ENCODE measurements at regions not wholly inside any gene's neighbourhood (a gene's known extent, or its start where the extent isn't known, plus 50 kb on each side); places are given as distances from the start of the nearest gene placed in this dataset.

DNA sequence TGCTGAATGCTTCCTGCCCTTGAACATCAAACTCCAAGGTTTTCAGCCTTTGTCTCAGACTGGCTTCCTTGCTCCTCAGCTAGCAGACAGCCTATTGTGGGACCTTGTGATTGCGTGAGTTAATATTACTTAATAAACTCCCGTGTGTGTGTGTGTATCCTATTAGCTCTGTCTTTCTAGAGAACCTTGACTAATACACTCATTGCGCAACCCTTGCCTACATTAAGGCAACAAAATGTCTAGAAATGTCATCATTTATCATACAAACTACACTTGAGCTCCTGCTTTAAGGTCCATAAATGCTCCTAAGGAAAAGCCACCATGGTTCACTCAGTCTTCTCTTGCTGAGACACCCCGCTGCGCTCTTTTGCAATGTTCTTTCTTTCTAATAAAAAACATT is 2861.0 kb downstream of the PCDH9 start:
- TF ChIP-seq, protein P1, sequence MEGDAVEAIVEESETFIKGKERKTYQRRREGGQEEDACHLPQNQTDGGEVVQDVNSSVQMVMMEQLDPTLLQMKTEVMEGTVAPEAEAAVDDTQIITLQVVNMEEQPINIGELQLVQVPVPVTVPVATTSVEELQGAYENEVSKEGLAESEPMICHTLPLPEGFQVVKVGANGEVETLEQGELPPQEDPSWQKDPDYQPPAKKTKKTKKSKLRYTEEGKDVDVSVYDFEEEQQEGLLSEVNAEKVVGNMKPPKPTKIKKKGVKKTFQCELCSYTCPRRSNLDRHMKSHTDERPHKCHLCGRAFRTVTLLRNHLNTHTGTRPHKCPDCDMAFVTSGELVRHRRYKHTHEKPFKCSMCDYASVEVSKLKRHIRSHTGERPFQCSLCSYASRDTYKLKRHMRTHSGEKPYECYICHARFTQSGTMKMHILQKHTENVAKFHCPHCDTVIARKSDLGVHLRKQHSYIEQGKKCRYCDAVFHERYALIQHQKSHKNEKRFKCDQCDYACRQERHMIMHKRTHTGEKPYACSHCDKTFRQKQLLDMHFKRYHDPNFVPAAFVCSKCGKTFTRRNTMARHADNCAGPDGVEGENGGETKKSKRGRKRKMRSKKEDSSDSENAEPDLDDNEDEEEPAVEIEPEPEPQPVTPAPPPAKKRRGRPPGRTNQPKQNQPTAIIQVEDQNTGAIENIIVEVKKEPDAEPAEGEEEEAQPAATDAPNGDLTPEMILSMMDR (IDR thresholded peaks at IDR 0.05; ENCODE audit: extremely low read depth, missing control alignments) = no peak
- no peak for DNase-seq (ENCODE audit: low spot score)

DNA sequence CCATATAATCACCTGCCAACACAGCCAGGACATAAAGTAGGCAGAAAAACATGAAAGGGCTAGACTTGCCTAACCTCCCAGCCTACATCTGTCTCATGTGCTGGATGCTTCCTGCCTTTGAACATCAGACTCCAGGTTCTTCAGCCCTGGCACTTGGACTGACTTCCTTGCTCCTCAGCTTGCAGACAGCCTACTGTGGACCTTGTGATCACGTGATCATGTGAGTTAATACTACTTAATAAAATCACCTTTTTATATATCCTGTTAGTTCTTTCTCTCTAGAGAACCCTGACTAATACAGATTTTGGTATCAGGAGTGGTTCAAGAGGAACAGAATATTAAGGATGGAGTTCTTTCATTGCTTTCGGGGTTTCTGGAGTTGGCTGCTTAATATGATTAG is 2867.6 kb downstream of the PCDH9 start:
- TF ChIP-seq, protein P1 (IDR thresholded peaks at IDR 0.05; ENCODE audit: extremely low read depth, missing control alignments) = no peak
- no peak for DNase-seq (ENCODE audit: low spot score)

DNA sequence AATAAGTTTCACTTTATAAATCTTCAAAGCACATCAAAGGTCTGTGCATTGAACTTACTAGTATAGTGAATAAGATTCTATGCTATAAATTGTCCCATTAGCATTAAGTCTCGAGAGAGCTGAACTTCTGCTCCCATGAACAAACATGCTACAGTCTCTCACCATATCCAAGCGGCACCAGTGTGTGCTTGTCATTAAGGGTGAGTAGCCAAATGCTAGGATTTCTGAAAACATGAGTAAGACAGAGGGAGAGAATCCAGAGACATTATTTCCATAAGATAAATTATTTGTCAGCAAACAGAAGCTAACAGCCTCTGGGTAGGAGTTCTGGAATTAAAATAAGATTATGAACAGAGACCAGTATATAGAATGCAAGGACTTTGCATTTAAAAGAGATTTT is 2882.5 kb downstream of the PCDH9 start:
- DNase-seq (ENCODE audit: low spot score) = no peak
- TF ChIP-seq, protein P1 (IDR thresholded peaks at IDR 0.05; ENCODE audit: extremely low read depth, missing control alignments) = no peak

DNA sequence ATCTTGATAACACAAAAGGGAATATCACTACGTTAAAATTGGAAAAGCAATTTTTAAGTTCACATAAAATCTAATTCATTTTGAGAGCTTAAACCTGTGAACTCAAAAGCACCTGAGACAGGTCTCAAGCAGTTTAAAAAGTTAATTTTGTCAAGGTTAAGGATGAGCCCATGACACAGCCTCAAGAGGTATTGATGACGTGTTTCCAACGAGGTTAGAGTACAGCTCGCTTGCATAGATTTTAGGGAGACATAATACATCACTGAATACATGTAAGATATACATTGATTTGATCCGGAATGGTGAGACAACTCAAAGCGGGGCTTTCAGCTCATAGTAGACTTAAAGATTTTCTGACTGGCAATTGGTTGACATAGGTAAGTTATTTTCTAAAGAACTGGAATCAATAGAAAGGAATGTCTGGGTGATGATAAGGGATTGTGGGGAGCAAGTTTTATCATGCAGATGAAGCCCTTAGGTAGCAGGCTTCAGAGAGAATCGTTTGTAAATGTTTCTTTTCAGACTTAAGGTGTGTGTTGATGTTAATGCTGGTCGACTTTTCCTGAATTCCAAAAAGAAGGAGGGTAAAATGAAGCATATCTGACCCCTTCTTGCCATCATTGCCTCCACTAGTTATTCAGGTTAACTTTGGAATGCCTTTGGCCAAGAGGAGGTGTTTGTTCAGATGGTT is 2890.6 kb downstream of the PCDH9 start:
- TF ChIP-seq, protein P1 (IDR thresholded peaks at IDR 0.05; ENCODE audit: extremely low read depth, missing control alignments) = no peak
- no peak for DNase-seq (ENCODE audit: low spot score)

DNA sequence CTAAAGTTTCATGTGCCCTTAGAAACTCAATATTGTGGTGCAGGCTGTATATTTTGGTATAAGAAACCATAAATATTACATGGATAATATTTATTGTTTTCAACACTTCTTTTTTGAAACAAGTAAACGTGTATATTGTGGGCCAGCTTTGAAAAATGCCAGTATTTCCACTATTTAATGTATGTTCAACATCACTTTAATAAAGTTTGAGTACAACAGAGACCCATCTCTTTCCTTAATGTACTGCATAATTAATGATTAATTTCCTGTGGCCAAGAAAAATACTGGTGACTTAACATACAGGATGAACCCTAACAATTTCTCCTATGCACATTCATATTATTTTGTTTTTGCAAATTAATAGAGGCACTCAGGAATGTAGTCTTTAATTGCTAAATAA is 2891.5 kb downstream of the PCDH9 start:
- DNase-seq (ENCODE audit: low spot score) = no peak
- TF ChIP-seq, protein P1 (IDR thresholded peaks at IDR 0.05; ENCODE audit: extremely low read depth, missing control alignments) = no peak

DNA sequence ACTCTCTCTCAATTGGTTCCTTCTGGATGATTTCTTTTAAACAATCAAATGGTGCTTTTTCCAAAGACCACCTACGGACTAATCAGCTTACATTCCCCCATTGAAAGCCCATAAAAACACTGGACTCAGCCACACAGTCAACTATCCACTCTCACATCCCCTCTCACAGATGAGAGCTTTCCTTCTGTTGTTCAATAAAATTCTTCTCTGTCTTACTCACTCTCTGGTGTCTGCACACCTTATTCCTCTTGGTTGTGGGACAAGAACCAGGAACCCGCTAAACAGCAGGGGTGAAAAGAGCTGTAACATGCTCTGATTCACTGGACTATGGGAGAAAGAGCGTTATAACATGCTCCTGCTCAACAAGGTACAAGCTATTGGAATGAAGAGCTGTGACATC is 2896.2 kb downstream of the PCDH9 start:
- TF ChIP-seq, protein P1 (IDR thresholded peaks at IDR 0.05; ENCODE audit: extremely low read depth, missing control alignments) = no peak
- no peak for DNase-seq (ENCODE audit: low spot score)

DNA sequence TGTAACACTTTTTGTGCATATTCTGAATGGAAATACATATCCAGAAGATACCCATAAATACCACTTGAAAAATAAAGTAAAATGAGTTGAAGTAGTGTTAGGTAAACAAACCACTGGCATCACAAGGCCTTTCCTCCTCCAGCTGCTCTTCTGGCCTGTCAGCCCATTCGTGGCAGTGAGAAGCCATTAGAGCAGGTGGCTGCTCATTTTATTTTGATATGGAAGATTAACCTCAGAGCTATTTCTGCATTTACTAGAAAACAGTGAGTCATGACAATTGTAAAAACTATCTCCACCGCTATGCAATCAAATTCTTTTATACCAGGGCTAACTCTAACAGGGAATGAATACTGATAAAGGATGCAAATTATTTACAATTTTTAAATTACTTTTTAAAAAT is 2898.1 kb downstream of the PCDH9 start:
- TF ChIP-seq, protein P1 (IDR thresholded peaks at IDR 0.05; ENCODE audit: extremely low read depth, missing control alignments) = no peak
- no peak for DNase-seq (ENCODE audit: low spot score)
